AG08396 (cell line): ENCODE measurements at regions not wholly inside any gene's neighbourhood (a gene's known extent, or its start where the extent isn't known, plus 50 kb on each side); places are given as distances from the start of the nearest gene placed in this dataset.
"Not testable (repeated sequence)": the region's sequence is repeated elsewhere in the genome, so short reads cannot be mapped to it uniquely, and the experiment has no call there.

Experiments
- DNase-seq: peaks from one replicate; pipeline ENCODE4 v3.0.0; 2012; ENCODE audit warnings: low spot score, mixed read lengths

DNA sequence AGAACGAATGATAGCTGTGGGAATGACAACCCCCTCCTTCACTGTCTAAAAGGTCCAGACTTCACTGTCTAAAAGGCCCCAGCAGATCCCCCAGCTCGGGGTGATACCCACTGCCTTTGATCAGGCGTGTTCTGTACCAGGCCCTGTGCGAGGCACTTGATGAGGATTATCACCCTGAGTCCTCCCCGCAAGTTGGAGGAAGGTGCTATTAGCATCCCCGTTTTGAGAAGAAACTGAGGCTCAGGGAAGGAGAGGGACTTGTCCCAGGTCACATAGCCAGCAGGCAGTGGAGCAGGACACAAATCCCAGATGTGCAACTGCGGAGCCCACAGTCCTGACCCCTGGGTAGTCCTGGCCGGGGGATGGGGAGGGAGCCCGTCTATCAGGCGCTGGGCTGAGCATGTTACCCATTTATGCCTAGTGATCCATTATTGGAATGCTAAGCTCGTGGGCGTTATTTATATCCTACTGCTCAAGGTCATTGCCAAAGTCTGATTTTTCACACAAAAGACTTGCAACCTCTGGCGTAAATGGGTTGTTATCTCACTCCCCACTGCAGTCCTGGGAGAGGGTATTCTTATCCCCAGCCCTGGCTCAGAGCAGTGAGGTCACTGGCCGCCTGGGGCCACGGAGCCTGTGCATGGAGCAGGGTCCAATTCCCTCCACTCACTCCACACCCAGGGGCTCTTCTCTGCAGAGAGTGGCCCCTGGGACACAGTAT lies 722.2 kb downstream of the MATN1 start:
- no peak for DNase-seq

DNA sequence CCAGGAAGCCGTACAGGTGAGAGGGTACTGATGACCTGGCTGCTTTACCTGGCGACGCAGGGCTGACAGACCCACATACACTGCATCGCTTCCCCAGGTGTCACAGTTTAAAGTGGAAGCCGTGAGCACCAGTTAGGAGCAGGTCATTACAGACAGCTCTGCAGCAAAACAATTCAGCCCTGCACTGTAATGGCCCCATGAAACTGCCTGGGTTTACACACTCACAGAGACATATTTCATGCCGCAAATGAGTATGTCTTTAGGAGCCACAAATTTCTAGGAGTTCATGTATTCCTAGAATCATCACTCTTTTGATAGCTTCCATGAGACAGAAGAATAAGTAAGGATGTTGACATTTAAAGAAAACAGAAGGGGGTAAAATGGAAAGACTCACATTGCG lies 723.1 kb downstream of the MATN1 start:
- DNase-seq: no peak

DNA sequence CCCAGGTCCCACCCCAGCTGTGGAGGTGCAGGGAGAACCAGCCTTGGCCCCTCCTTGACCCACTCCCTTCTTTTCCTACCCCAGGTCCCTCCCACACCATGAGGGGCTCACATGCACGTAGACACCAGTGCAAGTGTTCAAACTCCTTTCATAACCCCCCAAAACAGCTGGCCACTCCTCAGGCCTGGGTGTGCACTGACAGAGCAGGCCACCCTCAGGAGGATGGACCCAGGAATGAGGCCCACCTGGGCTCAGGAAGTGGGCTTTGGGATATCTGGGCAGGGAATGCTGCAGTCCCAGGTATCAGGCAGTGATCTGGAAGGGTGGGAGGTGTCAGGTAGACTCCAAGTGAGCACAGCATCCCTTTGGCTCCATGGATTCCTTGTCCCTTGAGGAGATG lies 723.8 kb downstream of the MATN1 start:
- no peak for DNase-seq

DNA sequence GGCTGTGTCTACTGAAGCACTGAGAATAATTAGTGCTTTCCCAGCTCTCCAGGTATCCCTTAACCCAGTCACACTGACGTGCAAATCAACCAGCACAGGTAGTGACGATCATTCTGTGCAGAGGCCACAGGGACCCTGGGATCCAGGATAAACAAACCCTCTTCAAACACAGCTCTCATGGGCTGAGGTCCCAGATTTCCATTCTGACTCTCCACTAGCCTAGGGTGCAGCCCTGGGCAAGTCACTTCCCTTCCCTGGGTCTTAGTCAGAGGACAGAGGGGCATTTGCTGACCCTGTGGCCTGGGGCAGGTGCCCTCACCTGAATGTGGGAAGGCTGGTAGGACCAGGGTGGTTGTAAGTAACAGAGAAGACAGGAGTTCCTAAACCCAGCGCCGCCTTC lies 724.7 kb downstream of the MATN1 start:
- DNase-seq: no peak

DNA sequence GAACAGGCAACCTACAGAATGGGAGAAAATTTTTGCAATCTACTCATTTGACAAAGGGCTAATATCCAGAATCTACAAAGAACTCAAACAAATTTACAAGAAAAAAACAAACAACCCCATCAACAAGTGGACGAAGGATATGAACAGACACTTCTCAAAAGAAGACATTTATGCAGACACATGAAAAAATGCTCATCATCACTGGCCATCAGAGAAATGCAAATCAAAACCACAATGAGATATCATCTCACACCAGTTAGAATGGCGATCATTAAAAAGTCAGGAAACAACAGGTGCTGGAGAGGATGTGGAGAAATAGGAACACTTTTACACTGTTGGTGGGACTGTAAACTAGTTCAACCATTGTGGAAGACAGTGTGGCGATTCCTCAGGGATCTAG lies 725.6 kb downstream of the MATN1 start:
- DNase-seq: not testable (repeated sequence)

DNA sequence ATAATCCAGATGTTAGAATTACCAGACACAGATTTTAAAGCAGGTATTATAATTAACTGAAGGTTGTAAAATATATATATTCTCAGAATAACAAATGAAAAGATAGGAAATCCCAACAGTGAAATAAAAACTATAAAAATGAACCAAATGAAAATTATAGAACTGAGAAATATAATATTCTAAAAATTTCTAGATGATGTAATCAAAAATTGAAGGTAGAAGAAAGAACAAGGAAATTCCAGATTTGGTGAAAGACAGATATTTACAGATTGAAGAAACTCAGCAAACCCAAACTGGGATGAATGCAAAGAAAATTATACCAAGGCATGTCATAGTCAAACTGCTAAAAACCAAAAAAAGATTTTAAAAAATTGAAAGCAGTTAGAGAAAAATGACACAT lies 729.4 kb downstream of the MATN1 start:
- no peak for DNase-seq

DNA sequence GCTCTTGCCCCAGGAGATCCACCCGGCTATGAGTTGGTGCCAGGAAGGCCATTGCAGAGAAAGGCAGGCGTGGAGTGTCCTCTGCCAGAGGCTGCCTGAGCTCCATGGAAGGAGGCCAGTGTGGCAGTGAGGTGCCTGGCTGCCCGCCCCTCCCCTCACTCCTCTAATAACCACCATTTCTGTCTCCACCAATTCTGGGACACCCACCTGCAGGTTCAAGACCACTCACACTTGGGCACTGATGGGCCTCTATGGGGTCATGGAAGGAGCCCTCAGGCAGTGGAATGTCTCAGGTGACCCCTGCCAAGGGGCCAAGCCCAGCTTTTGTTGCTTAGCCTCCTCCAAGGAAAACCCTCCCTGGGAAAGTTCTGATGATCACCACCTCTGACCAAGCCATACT lies 731.6 kb downstream of the MATN1 start:
- DNase-seq: no peak

DNA sequence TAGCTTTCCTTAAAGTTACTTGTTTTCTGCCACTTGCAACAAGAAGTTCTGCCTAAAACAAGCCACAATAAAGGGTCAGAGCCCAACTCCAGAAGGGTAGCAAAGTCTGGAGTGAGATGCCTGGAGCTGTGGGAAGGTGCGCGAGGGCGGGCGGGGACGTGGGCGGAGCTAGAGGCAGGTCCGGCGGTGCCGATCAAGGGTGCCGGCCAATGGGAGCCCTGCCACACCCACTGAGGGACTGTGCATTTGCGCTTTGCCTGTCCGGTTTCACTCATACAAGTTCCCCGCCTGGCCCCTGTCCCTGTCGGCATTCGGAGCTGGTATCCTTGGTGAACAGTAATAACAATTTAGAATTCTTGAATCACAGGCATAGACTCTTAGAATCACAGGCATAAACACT lies 732.4 kb downstream of the MATN1 start:
- no peak for DNase-seq

DNA sequence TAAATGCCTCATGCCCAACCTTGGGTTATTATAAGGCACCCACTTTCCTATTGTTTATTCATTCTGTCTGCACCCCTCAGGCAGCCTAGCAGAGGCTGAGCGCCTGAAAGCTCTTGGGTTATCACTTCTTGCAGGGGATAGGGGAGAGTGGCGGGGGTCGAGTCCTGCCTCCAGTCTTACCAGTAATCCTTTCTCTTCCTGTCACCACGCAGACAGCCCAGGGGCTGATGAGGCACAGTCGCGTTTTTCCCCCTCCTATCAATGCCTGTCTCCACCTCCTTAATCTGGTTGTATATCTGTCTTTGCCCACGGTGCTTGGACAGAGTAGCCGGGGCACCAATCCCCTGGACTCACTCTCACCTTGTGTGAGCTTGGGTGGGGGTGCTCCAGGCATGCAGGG lies 733.1 kb downstream of the MATN1 start:
- DNase-seq: no peak

DNA sequence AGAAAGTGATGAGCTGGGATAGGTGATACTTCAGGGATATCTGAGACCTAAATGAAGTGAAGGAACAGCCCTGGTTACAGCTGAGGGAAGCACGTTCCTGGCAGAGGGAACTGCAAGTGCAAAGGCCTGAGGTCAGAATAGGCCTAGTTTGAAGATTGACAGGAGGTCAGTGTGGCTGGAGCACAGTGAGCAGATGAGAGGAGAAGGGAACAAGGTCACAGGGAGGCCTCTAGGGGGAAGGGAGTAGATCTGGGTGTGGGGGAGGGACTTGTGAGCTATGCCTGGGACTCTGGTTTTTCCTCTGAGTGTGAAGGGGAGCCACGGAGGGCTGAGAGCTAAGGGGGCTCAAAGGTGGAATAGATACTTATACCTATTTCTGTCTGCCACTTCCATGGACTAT lies 736.4 kb downstream of the MATN1 start:
- DNase-seq: no peak

DNA sequence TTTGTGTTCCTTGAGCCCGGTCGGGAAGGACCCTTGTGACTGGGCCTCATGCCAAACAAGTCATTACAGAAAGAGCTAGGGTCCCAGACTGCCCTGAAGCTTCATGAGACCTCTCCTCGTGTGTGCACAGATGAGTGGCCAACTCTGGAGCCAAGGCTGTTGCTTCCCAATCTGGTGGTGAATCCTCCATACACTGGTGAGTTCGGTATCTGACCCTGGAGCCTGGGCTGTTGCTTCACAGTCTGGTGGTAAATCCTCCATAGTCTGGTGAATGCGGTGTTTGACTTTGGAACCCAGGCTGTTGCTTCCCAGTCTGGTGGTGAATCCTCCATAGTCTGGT lies 737.8 kb downstream of the MATN1 start:
- no peak for DNase-seq

DNA sequence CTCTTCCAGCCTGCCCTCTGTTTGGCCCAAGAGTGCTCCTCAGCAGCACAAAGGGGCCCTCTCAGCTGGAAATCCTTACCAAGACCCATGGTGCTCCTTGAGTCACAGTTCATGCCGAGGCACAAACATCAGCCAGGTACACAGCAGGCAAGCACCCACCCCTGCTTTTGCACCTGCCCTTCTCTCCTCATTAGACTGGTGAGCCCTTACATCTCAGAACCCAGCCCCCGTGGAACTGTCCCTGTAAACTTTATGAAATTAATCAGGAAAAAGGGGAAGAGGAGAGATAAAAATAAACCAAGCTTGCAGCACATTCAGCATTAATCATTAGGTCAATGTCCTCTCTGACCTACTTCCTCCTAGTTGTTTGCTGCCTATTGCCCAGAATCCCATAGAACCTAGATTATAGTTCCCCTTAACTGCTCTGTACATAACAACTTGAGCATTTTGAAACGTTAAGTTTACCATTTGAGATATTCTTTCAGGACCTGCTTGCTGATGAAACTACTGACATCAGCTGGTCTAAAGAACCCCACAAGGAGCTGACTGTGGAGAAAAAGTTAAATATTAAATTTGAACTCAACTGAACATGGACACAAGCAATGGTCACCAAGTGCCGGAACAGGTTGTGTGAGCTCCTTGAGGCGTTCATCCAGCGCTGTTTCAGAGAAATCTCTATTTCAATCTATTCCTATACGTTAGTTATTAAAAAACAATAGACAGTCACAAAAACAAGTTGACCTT lies 738.4 kb downstream of the MATN1 start:
- no peak for DNase-seq

DNA sequence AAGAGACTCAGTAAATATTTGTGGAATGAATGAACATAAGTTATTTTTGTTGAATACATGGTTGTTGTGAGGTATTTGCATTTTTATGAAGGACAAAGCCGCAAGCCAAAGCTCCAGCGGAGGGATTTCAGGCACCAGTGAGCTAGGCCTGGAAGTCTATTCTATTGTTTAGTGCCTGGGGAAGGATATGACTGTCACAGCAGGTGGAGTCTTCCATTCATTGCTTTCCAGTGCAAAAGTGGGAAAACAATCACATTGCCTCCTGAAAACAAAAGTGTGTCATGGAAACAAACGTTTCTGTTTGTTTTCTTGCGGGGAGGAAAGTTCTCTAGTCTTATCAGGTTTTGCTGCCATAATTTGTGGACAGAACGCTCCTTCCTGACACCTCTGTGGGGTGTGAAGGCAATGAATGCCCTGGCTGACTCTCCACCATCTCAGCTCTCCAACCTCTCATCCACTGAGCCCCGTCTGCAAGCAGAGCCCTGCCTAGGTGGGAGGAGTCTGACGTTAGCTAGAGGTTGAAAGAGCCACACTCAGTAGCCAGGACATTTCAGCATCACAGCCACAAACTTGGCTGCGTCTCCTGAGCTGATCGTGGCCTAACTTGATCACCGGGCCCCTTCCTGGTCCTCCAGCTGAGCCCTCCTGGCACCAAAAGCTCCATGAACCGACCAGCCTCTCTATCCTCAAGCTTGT lies 739.1 kb downstream of the MATN1 start:
- no peak for DNase-seq

DNA sequence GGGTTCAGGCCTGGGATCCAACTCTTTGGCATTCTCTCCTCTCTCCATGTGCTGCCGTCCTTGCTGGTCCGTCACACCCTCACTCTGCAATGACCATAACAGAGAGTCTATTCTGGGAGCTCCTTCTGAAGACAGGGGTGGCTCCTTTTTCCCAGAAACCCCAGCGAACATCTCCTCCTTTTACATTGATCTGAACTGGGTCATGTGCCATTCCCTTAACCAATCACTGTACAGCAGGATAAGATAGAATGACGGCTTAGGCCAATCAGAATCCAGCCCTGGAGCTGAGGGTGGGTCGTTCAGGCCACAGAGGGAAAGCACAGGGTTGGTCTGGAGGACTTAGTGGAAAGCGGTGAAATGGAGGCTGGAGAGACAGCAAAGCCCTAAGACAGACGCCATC lies 740.1 kb downstream of the MATN1 start:
- no peak for DNase-seq

DNA sequence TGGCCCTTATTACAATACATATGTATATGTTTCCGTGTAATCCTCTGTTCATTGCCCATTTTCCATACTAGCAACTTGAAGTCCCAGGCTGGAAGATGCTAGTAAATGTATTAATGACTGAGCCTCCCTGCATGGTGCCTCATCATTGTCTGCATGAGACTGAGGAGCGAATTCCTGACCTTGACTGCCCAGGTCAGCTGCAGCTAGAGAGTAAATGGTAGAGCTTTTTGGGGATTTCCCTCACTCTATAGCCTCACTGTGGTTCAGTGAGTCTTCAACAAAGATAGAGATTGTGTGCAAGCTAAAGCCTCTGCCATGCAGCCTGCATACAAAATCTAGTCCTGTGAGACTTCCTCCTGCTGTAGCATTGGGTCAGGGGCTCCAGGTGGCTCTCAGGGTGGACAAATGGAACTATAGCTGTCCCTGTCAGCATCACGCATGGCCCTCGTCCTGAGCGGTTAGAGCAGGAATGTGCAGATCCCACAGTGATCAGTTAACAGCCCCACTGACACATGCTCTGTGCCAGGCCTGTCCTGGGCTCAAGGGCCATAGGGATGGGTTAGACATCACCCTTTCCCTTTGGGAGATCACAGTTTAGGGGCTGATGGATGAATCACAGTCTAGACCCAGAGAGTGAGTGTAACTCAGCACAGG lies 741.7 kb downstream of the MATN1 start:
- DNase-seq: no peak

DNA sequence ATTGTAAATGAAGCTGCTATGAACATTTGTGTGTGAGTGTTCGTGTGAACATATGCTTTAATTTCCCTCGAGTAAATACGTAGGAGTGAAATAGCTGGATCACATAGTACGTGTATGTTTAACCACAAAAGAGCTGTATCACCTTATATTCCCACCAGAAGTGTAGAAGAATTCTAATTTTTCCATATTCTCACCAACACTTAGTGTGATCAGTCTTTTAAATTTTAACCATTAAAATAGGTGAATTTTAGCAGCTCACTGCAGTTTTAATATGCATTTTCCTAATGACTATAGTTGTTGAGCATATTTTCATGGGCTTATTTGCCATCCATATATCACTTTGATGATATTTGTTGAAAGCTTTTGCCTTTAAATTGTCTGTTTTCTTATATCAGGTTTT lies 741.2 kb downstream of the PTPRU start:
- DNase-seq: no peak

DNA sequence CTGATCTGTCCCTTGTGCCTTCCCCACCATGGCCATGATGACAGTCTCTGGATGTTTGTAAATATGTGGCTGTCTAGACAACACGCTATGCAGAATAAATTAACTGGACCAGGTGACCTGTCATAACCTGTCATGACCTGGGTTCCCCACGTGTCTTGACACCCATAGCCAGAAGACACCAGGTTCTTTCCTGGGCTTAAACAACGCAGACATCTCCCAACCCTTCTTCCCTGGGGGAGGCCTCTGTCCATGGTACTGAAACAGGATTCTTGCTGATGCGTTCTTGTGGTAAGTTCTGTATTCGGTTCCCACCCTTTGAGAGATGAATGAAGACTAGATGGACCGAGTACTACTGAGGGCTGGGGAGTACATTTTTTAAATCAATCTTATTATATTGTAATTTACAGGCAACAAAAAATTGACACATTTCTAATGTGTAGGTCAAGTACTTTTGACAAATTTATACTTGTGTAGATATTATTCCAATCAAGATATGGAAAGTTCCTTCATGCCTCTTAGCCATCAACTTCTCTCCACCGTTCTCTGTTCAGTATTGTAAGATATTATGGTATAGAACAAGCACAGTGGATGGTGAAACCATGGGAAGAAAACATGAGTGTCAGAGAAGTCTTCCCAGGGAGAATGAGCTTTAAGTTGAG lies 738.8 kb downstream of the PTPRU start:
- DNase-seq: peak; percentile 53

DNA sequence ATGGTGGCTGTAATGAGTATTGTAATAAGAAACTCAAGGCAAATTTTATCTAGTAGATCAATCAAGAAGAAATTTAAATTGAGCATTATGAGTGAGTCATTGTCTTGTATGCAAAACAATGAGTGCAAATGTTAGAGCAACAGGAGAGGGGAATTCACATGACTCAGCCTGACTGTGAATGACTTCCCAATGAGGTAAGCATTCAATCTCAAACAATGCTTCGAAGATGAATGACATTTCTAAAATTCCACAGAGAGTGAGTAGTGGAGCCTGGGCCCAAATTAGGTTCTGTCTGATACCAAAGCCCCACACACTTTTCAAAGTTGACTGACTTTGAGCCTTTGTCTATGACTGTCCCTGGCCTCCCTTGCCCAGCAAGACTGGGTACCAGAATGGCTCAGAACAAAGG lies 738.0 kb downstream of the PTPRU start:
- DNase-seq: peak; percentile 69

DNA sequence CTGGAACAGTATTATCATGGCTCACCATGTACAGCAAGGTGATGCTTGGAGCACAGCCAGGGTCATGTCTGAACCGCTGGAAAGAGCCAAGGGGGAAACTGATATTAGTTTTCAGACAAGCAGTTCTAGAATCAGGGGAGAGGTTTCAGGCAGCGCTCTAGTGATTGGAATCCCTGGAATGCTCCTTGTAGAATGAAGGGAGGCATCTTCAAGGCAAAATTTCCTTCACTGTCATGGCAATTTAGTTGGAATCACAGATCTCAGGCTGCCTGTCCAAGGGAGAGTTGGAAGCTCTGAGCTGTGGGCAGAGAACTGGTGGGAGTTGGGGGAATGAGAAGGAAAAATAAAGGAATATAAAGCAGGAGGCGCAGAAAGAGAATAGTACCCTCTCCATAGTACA lies 737.1 kb downstream of the PTPRU start:
- DNase-seq: no peak

DNA sequence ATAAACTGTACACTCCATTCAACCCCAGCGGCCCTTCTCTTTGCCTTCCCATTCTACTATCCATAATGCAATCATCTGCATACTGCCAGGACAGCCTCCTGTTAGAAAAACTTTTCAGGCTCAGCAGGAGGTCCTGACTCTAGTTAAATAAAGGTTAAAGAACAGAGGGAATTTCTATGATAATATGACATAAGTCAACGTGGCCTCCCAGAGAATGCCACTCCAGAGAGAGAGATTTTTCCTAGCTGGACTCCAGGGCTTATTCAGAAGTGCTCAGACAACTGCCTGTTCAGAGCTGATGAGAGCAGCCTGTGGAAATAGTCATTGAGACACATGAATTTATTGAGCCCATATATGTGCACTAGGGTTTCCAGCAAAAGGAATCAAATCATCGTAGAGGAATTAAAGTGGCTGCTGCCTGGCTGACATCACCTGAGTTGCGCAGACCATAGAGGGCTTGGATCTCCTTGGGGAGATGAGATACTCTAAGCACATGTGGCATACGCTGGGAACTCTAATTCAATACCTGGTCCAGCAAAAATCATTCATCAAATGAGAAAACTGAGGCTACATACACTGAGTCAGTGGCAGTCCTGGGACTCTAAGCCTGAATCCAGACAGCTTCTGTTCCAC lies 736.2 kb downstream of the PTPRU start:
- DNase-seq: no peak

DNA sequence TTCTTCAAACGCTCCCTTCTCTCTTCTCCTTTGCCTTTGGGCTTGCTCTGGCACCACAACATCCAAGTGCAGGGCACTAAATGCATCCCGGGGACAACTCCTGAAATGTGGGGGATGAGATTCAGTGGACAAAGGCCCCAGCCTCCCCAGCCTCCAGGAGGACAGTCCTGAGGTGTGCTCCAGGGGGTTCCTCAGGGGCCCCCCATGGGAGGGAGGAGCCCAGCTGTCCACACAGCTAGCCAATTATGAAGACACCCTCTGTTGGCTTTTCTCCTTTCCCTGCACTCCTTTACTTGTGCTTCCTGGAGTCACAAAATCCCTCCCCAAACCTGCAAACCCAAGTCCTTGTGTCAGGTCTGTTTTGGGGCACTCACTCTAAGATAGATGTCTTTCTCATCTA lies 735.4 kb downstream of the PTPRU start:
- no peak for DNase-seq
